PC-3 (cell line): ENCODE measurements at regions not wholly inside any gene's neighbourhood (a gene's known extent, or its start where the extent isn't known, plus 50 kb on each side); places are given as distances from the start of the nearest gene placed in this dataset.

Experiments
- ATAC-seq: fragments of 200-7000 bp; cut with Tn5 transposase; 2 replicates; pipeline ENCODE4 v1.9.1; 2020; ENCODE audit warnings: mild to moderate bottlenecking, moderate library complexity
- BruUV-seq: library from RNA; stranded (reverse); fragments of 400-500 nt; replicated peaks from 2 replicates; lab custom pipeline; 2021; lab: Mats Ljungman, UMichigan
- CTCF ChIA-PET: fragments of 300-600 bp; sonication (Branson Sonifier 250); formaldehyde crosslinking; loops from one replicate; lab custom pipeline; 2022; ENCODE audit warnings: antibody characterized with exemption; lab: Charles Lee
- POLR2A ChIA-PET: fragments of 300-600 bp; sonication (Branson Sonifier 250); formaldehyde crosslinking; loops from one replicate; lab custom pipeline; 2022; ENCODE audit warnings: antibody characterized with exemption; ENCODE audit not compliant: unreplicated experiment; lab: Charles Lee
- DNase-seq: peaks from one replicate; pipeline ENCODE4 v3.0.0-alpha.2; 2015
- H2AFZ ChIP-seq: fragments of 300-600 bp; sonication (generic); 2 replicates; pipeline ENCODE4 v1.6.0; 2016; ENCODE audit warnings: antibody characterized with exemption, low read length
- H3F3A ChIP-seq: fragments of 300-600 bp; sonication (generic); one replicate; pipeline ENCODE4 v1.6.0; 2017; ENCODE audit warnings: antibody characterized with exemption, low read length, control low read depth, mild to moderate bottlenecking; ENCODE audit not compliant: unreplicated experiment
- H3K27ac ChIP-seq: fragments of 300-600 bp; sonication (generic); 2 replicates; pipeline ENCODE4 v1.5.1; 2016; ENCODE audit warnings: mild to moderate bottlenecking, low read length
- H3K27me3 ChIP-seq: fragments of 300-600 bp; sonication (generic); 2 replicates; pipeline ENCODE4 v1.6.1; 2016; ENCODE audit warnings: low read length, mixed read lengths
- H3K36me3 ChIP-seq: fragments of 300-600 bp; sonication (generic); 2 replicates; pipeline ENCODE4 v1.6.1; 2016; ENCODE audit warnings: low read depth, mixed run types, low read length, mixed read lengths
- H3K4me1 ChIP-seq: fragments of 300-600 bp; sonication (generic); 2 replicates; pipeline ENCODE4 v1.5.1; 2016; ENCODE audit warnings: low read length; ENCODE audit not compliant: insufficient read depth
- H3K4me2 ChIP-seq: fragments of 300-600 bp; sonication (generic); 2 replicates; pipeline ENCODE4 v1.6.0; 2016; ENCODE audit warnings: low read length
- H3K4me3 ChIP-seq: fragments of 300-600 bp; sonication (generic); 2 replicates; pipeline ENCODE4 v1.5.1; 2016; ENCODE audit warnings: mild to moderate bottlenecking, low read length, mixed read lengths
- H3K79me2 ChIP-seq: fragments of 300-600 bp; sonication (generic); 2 replicates; pipeline ENCODE4 v1.6.1; 2017; ENCODE audit warnings: low read length, mixed read lengths
- H3K9ac ChIP-seq: fragments of 300-600 bp; sonication (generic); 2 replicates; pipeline ENCODE4 v1.6.0; 2016; ENCODE audit warnings: mild to moderate bottlenecking, low read length
- H3K9me2 ChIP-seq: fragments of 300-600 bp; sonication (generic); replicated peaks from 2 replicates; pipeline ENCODE4 v1.6.1; 2016; ENCODE audit warnings: mixed run types, low read length, mixed read lengths
- H3K9me3 ChIP-seq: fragments of 300-600 bp; sonication (generic); 2 replicates; pipeline ENCODE4 v1.6.1; 2016; ENCODE audit warnings: low read length, mixed read lengths
- H4K20me1 ChIP-seq: fragments of 300-600 bp; sonication (generic); 2 replicates; pipeline ENCODE4 v1.6.1; 2016; ENCODE audit warnings: low read length, mixed read lengths
- EZH2 ChIP-seq: fragments of 300-600 bp; sonication (generic); IDR thresholded peaks from one replicate; pipeline ENCODE4 v1.6.1; 2017; ENCODE audit warnings: antibody characterized with exemption, mild to moderate bottlenecking, low read length; ENCODE audit not compliant: unreplicated experiment
- EZH2phosphoT487 ChIP-seq: fragments of 300-600 bp; sonication (generic); IDR thresholded peaks from 2 replicates; pipeline ENCODE4 v1.6.1; 2018; ENCODE audit warnings: mild to moderate bottlenecking, antibody characterized with exemption, low read length, borderline replicate concordance
- intact Hi-C: fragments of 100-400 bp; cut with micrococcal nuclease; formaldehyde crosslinking; loops from 2 replicates; pipeline ENCODE4 v1.9.0; 2023
- TF ChIP-seq, protein P1 (sequence below): fragments of 300-600 bp; sonication (generic); conservative IDR thresholded peaks from 2 replicates; pipeline ENCODE4 v1.5.1; 2017; ENCODE audit warnings: antibody characterized with exemption, low read depth, mild to moderate bottlenecking, low read length

DNA sequence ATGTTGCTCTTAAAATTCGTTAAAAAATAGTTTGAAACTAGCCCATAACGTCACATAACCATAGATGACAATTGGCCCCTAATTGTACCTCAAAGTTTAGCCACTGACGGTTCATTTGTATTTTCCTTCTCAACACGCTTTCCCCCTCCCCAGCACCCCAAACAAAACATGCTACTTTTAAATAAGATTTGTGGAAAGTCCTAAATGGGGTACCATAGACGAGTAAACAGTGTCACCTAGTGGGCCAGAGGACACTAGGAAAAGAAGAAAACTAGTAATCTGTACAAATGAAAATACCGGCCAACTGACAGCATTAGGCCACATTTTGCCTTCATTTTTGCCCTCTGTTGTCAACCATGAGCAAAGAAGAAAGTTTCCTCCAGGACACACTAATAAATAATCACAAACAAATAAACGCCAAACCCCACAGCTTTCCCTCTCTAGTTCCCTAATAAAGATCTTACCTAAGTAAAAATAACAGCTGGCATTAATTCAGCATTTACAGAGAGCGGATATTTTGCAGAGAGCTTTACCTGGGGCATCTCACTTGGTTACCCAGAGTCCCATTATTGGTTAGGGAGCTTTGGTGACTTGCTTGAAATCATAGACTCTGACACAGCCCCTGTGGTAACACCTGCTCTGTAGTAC, 175.1 kb upstream of the ATP11B start:
- DNase-seq (peak; percentile 78), ATAC-seq (peak; percentile 77)
- H3K4me2 ChIP-seq, result peak overlapping the region; percentile 50
- H3K36me3 ChIP-seq, result no peaks in the 10 kb centered on the region
- intact Hi-C loops, result loop anchor here (1.0 to 10.0 kb wide), 9 partner anchors 65 to 1815 kb away; no protein-coding TSS in a partner anchor
- H4K20me1 ChIP-seq, result no peaks in the 10 kb centered on the region
- peak overlapping the region; percentile 47 for H3K27ac ChIP-seq
- H3K9me3 ChIP-seq, result no peaks in the 10 kb centered on the region
- H3F3A ChIP-seq, result no peaks in the 10 kb centered on the region
- no TSS peak for BruUV-seq
- TF ChIP-seq EZH2 (no peak), EZH2phosphoT487 (no peak)
- TF ChIP-seq, protein P1, sequence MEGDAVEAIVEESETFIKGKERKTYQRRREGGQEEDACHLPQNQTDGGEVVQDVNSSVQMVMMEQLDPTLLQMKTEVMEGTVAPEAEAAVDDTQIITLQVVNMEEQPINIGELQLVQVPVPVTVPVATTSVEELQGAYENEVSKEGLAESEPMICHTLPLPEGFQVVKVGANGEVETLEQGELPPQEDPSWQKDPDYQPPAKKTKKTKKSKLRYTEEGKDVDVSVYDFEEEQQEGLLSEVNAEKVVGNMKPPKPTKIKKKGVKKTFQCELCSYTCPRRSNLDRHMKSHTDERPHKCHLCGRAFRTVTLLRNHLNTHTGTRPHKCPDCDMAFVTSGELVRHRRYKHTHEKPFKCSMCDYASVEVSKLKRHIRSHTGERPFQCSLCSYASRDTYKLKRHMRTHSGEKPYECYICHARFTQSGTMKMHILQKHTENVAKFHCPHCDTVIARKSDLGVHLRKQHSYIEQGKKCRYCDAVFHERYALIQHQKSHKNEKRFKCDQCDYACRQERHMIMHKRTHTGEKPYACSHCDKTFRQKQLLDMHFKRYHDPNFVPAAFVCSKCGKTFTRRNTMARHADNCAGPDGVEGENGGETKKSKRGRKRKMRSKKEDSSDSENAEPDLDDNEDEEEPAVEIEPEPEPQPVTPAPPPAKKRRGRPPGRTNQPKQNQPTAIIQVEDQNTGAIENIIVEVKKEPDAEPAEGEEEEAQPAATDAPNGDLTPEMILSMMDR, result peak; percentile 95
- H3K9me2 ChIP-seq, result no peaks in the 10 kb centered on the region
- no peak overlapping the region for H3K4me3 ChIP-seq
- CTCF ChIA-PET, result interaction anchor here (0.6 kb wide), 1 partner anchor 1291 kb away, joined by 3 read pairs; no protein-coding TSS in a partner anchor
- H3K4me1 ChIP-seq, result peaks cover 27% of the 10 kb centered on the region
- H3K9ac ChIP-seq, result no peak overlapping the region
- H3K79me2 ChIP-seq, result no peaks in the 10 kb centered on the region
- POLR2A ChIA-PET, result no interaction called here
- H2AFZ ChIP-seq, result peak overlapping the region; percentile 27; the same call in 1 of the 2 replicates
- H3K27me3 ChIP-seq, result no peaks in the 10 kb centered on the region

- no TSS peak for BruUV-seq
Observed at GRCh38 chr3:182618981-182619591, 174.2 kb upstream of the ATP11B start.

More at GRCh38 chr3:182618981-182619591, 174.2 kb upstream of the ATP11B start:
- Histone ChIP-seq H3F3A (no peaks in the 10 kb centered on the region), H3K27me3 (no peaks in the 10 kb centered on the region), H3K9me3 (no peaks in the 10 kb centered on the region), H3K9me2 (no peaks in the 10 kb centered on the region), H3K4me1 (peaks cover 27% of the 10 kb centered on the region), H3K27ac (peak overlapping the region; percentile 47), H3K9ac (no peak overlapping the region), H3K79me2 (no peaks in the 10 kb centered on the region), H3K4me3 (no peak overlapping the region), H4K20me1 (no peaks in the 10 kb centered on the region), H3K4me2 (peak overlapping the region; percentile 50; the same call in 1 of the 2 replicates), H3K36me3 (no peaks in the 10 kb centered on the region), H2AFZ (no peak overlapping the region)
- ChIA-PET CTCF (interaction anchor here (0.6 kb wide), 1 partner anchor 1292 kb away, joined by 3 read pairs; no protein-coding TSS in a partner anchor), POLR2A (no interaction called here)
- ATAC-seq (peak; percentile 85), DNase-seq (peak; percentile 90)
- intact Hi-C loops, result loop anchor here (1.0 to 10.0 kb wide), 9 partner anchors 64 to 1816 kb away; no protein-coding TSS in a partner anchor
- TF ChIP-seq, protein P1, result no peak
- TF ChIP-seq EZH2phosphoT487 (no peak), EZH2 (no peak)
